Caco-2 (cell line): ENCODE measurements at regions not wholly inside any gene's neighbourhood (a gene's known extent, or its start where the extent isn't known, plus 50 kb on each side); places are given as distances from the start of the nearest gene placed in this dataset.

Experiments used
- BruUV-seq: library from RNA; stranded (reverse); fragments of 400-500 nt; replicated peaks from 2 replicates; lab custom pipeline; 2021; lab: Mats Ljungman, UMichigan
- CTCF ChIA-PET: fragments of 300-600 bp; sonication (Branson Sonifier 250); formaldehyde crosslinking; loops from one replicate; lab custom pipeline; 2022; ENCODE audit warnings: antibody characterized with exemption; lab: Charles Lee
- POLR2A ChIA-PET: fragments of 300-600 bp; sonication (Branson Sonifier 250); formaldehyde crosslinking; loops from one replicate; lab custom pipeline; 2022; ENCODE audit warnings: antibody characterized with exemption; lab: Charles Lee
- DNase-seq, 2 experiments: peaks; one replicate each; pipeline versions ENCODE4 v3.0.0 to v3.0.0-alpha.2; 2020 to 2022
- H3K27me3 ChIP-seq: replicated peaks from 2 replicates; pipeline ENCODE4 v1.6.0; 2011; ENCODE audit warnings: low read length; ENCODE audit not compliant: control insufficient read depth, insufficient read depth
- H3K36me3 ChIP-seq: 2 replicates; pipeline ENCODE4 v1.5.1; 2011; ENCODE audit warnings: low read length; ENCODE audit not compliant: control insufficient read depth, insufficient read depth
- H3K4me1 ChIP-seq: fragments of 250-450 bp; sonication (Bioruptor Pico); 2 replicates; pipeline ENCODE4 v1.5.1; 2020; ENCODE audit warnings: mild to moderate bottlenecking
- H3K4me3 ChIP-seq: 2 replicates; pipeline ENCODE4 v1.5.1; 2011; ENCODE audit warnings: low read depth, mild to moderate bottlenecking, control low read depth, low read length
- H3K9me3 ChIP-seq: fragments of 250-450 bp; sonication (Bioruptor Pico); 2 replicates; pipeline ENCODE4 v1.5.1; 2020; ENCODE audit warnings: mild to moderate bottlenecking, moderate library complexity
- H3K27ac Mint-ChIP-seq: one replicate; pipeline ENCODE4 v1.8.0; 2022; ENCODE audit warnings: mixed read lengths; ENCODE audit not compliant: unreplicated experiment
- H3K27me3 Mint-ChIP-seq: one replicate; pipeline ENCODE4 v1.8.0; 2022; ENCODE audit warnings: mixed read lengths; ENCODE audit not compliant: insufficient read depth, unreplicated experiment
- H3K36me3 Mint-ChIP-seq: one replicate; pipeline ENCODE4 v1.8.0; 2022; ENCODE audit warnings: mild to moderate bottlenecking, mixed read lengths; ENCODE audit not compliant: insufficient read depth, unreplicated experiment
- H3K4me1 Mint-ChIP-seq: one replicate; pipeline ENCODE4 v1.8.0; 2022; ENCODE audit warnings: low read depth, mixed read lengths; ENCODE audit not compliant: unreplicated experiment
- H3K4me3 Mint-ChIP-seq: one replicate; pipeline ENCODE4 v1.8.0; 2022; ENCODE audit warnings: mild to moderate bottlenecking, moderate library complexity, mixed read lengths; ENCODE audit not compliant: unreplicated experiment
- H3K9me3 Mint-ChIP-seq: one replicate; pipeline ENCODE4 v1.8.0; 2022; ENCODE audit warnings: mixed read lengths; ENCODE audit not compliant: unreplicated experiment
- CTCF ChIP-seq, 2 experiments: fragments of 200-600 bp in 1 of 2; IDR thresholded peaks; 1 replicate in 1 of 2; 2 replicates in 1 of 2; pipeline versions ENCODE4 v1.5.1 to v1.8.0; 2011 to 2022; ENCODE audit warnings: antibody characterized with exemption in 1 of 2, control low read depth in 1 of 2, inconsistent platforms in 1 of 2, low read depth in 1 of 2, low read length in 1 of 2, mild to moderate bottlenecking in 1 of 2, moderate library complexity in 1 of 2; ENCODE audit not compliant: insufficient read depth in 1 of 2, severe bottlenecking in 1 of 2, unreplicated experiment in 1 of 2
- intact Hi-C: fragments of 100-400 bp; cut with micrococcal nuclease; formaldehyde crosslinking; loops from one replicate; pipeline ENCODE4 v1.10.0; 2022; ENCODE audit not compliant: unreplicated experiment

- Mint-ChIP-seq H3K4me1 (peaks cover 8% of the 10 kb centered on the region), H3K27me3 (no peaks in the 10 kb centered on the region), H3K27ac (no peak overlapping the region), H3K36me3 (peaks cover 11% of the 10 kb centered on the region), H3K4me3 (no peak overlapping the region), H3K9me3 (no peaks in the 10 kb centered on the region)
- H3K4me1 ChIP-seq: peaks cover 22% of the 10 kb centered on the region
- H3K36me3 ChIP-seq: no peaks in the 10 kb centered on the region
- H3K27me3 ChIP-seq: no peaks in the 10 kb centered on the region
- TF ChIP-seq CTCF (IDR thresholded peaks at IDR 0.05; ENCODE audit: insufficient read depth in 1 of 2, low read depth in 1 of 2, low read length in 1 of 2, severe bottlenecking in 1 of 2, unreplicated experiment in 1 of 2): no peak
- H3K9me3 ChIP-seq: no peaks in the 10 kb centered on the region
- no TSS peak for BruUV-seq
- DNase-seq: no peak
- H3K4me3 ChIP-seq: no peak overlapping the region
- CTCF ChIA-PET: no interaction called here
- POLR2A ChIA-PET: no interaction called here
- intact Hi-C loops: no loop called here
Observed at GRCh38 chr6:43921548-43922425, 151.8 kb downstream of the VEGFA start.

- Mint-ChIP-seq H3K4me3 (no peak overlapping the region), H3K27ac (no peak overlapping the region), H3K9me3 (no peaks in the 10 kb centered on the region), H3K27me3 (no peaks in the 10 kb centered on the region), H3K36me3 (peaks cover 6% of the 10 kb centered on the region), H3K4me1 (peaks cover 8% of the 10 kb centered on the region)
- H3K4me1 ChIP-seq: peaks cover 25% of the 10 kb centered on the region
- ChIA-PET CTCF (no interaction called here), POLR2A (no interaction called here)
- BruUV-seq: no TSS peak
- no peaks in the 10 kb centered on the region for H3K36me3 ChIP-seq
- intact Hi-C loops: no loop called here
- no peak overlapping the region for H3K4me3 ChIP-seq
- H3K27me3 ChIP-seq: no peaks in the 10 kb centered on the region
- DNase-seq: no peak
- no peak for TF ChIP-seq CTCF (IDR thresholded peaks at IDR 0.05; ENCODE audit: insufficient read depth in 1 of 2, low read depth in 1 of 2, low read length in 1 of 2, severe bottlenecking in 1 of 2, unreplicated experiment in 1 of 2)
- no peaks in the 10 kb centered on the region for H3K9me3 ChIP-seq
Observed at GRCh38 chr6:43921039-43921438, 151.0 kb downstream of the VEGFA start.

DNA sequence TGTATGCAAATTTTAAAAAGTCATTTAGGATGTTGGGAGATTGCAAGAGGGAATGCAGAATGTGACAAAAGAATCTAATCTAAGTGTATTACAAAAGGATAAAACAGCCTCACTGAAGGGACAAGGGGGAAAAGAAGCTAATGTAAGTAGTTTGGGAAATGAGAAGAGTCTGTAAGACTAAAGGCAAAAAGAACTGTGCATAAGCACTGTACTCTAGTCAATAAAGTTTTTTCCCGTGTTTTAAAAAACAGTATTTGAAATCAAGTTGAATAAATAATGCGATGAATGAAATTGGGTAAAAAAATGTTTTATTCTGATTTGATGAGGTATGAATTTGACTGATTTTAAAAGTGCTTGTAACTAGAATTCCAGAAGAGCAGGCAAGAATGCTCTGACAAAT lies 149.8 kb downstream of the VEGFA start:
- Mint-ChIP-seq H3K27ac (no peak overlapping the region), H3K36me3 (no peaks in the 10 kb centered on the region), H3K27me3 (no peaks in the 10 kb centered on the region), H3K4me3 (no peak overlapping the region), H3K9me3 (no peaks in the 10 kb centered on the region), H3K4me1 (peaks cover 8% of the 10 kb centered on the region)
- intact Hi-C loops: no loop called here
- ChIA-PET CTCF (no interaction called here), POLR2A (no interaction called here)
- BruUV-seq: no TSS peak
- Histone ChIP-seq H3K4me1 (peaks cover 18% of the 10 kb centered on the region), H3K9me3 (no peaks in the 10 kb centered on the region), H3K36me3 (no peaks in the 10 kb centered on the region), H3K4me3 (no peak overlapping the region), H3K27me3 (no peaks in the 10 kb centered on the region)
- no peak for TF ChIP-seq CTCF (IDR thresholded peaks at IDR 0.05; ENCODE audit: insufficient read depth in 1 of 2, low read depth in 1 of 2, low read length in 1 of 2, severe bottlenecking in 1 of 2, unreplicated experiment in 1 of 2)
- no peak for DNase-seq
